MG63 (cell line): ENCODE measurements at regions not wholly inside any gene's neighbourhood (a gene's known extent, or its start where the extent isn't known, plus 50 kb on each side); places are given as distances from the start of the nearest gene placed in this dataset.
A peak's percentile ranks its signal among the peaks of the same experiment; 100 is the strongest.

ENCODE experiments used
- DNase-seq: peaks from one replicate; pipeline ENCODE4 v3.0.0-alpha.2; 2020
- H3K27me3 ChIP-seq: fragments of 250-450 bp; sonication (Bioruptor Pico); 2 replicates; pipeline ENCODE4 v1.5.1; 2020; ENCODE audit warnings: mild to moderate bottlenecking, moderate library complexity
- H3K36me3 ChIP-seq: fragments of 250-450 bp; sonication (Bioruptor Pico); 2 replicates; pipeline ENCODE4 v1.5.1; 2020; ENCODE audit warnings: mild to moderate bottlenecking, moderate library complexity
- H3K4me3 ChIP-seq: fragments of 250-450 bp; sonication (Bioruptor Pico); 2 replicates; pipeline ENCODE4 v1.5.1; 2020; ENCODE audit warnings: mild to moderate bottlenecking, moderate library complexity
- H3K9me3 ChIP-seq: fragments of 250-450 bp; sonication (Bioruptor Pico); 2 replicates; pipeline ENCODE4 v1.5.1; 2020; ENCODE audit warnings: mild to moderate bottlenecking, moderate library complexity

GRCh38 chrX:45381366-45381765 lies 180.7 kb upstream of the DIPK2B start:
- Histone ChIP-seq H3K27me3 (no peaks in the 10 kb centered on the region), H3K4me3 (no peak overlapping the region), H3K9me3 (no peaks in the 10 kb centered on the region; the same call in 1 of the 2 replicates), H3K36me3 (no peaks in the 10 kb centered on the region)
- DNase-seq: no peak

DNA sequence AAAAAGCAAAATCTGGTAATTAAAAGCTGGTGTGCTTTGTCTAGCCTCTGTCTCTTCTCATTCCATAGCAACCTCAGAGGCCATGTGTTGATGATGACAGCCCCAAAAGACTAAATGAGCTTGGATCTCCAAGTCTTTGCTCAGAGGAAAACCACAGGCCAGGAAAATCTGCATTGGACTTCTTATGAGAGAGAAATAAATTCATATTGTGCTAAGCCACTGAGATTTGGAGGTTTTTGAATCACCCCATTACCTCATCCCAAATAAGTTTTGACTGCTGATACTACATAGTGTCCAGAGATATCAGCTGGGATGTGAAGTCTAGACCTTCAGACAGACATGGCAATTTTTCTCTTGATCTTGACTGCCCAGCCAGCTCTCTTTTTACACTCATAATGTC lies 178.6 kb upstream of the DIPK2B start:
- DNase-seq: no peak
- Histone ChIP-seq H3K27me3 (no peaks in the 10 kb centered on the region), H3K4me3 (no peak overlapping the region), H3K36me3 (no peaks in the 10 kb centered on the region), H3K9me3 (peaks cover 2% of the 10 kb centered on the region; the same call in 1 of the 2 replicates)

GRCh38 chrX:45372151-45372550 lies 171.5 kb upstream of the DIPK2B start:
- Histone ChIP-seq H3K36me3 (no peaks in the 10 kb centered on the region), H3K27me3 (no peaks in the 10 kb centered on the region)
- no peak for DNase-seq

GRCh38 chrX:45368705-45369104 lies 168.0 kb upstream of the DIPK2B start:
- no peak for DNase-seq
- H3K9me3 ChIP-seq: peaks cover 2% of the 10 kb centered on the region
- H3K4me3 ChIP-seq: no peak overlapping the region
- H3K27me3 ChIP-seq: no peaks in the 10 kb centered on the region
- H3K36me3 ChIP-seq: no peaks in the 10 kb centered on the region

More at GRCh38 chrX:45372151-45372550, 171.5 kb upstream of the DIPK2B start:
- Histone ChIP-seq H3K4me3 (no peak overlapping the region), H3K9me3 (peaks cover 4% of the 10 kb centered on the region)

DNA sequence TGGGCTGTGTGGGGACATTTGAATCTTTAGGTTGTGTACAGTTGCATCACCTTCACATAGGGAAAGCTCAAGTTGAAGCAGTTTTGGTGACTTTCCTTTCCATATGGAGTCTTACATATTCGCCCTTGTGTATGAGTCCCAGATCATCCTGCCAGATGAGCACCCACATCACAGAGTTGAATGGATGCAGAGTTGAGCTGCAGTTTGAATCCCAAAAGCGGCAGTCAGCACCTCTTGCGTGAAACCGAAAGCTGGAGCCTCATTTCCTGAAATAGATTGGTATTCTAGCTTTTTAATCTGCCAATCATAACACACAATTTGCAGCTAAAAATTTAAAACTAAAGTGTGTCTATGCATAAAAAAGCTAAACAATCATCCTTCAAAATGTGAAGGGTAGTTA lies 162.9 kb upstream of the DIPK2B start:
- H3K27me3 ChIP-seq: no peaks in the 10 kb centered on the region
- H3K36me3 ChIP-seq: no peaks in the 10 kb centered on the region
- H3K4me3 ChIP-seq: no peak overlapping the region
- H3K9me3 ChIP-seq: peaks cover 2% of the 10 kb centered on the region
- no peak for DNase-seq

- Histone ChIP-seq H3K36me3 (peaks cover 7% of the 10 kb centered on the region; the same call in 1 of the 2 replicates), H3K4me3 (no peak overlapping the region), H3K9me3 (peaks cover 3% of the 10 kb centered on the region; the same call in 1 of the 2 replicates), H3K27me3 (no peaks in the 10 kb centered on the region)
- no peak for DNase-seq
Measured at GRCh38 chrX:45360571-45360970, 159.9 kb upstream of the DIPK2B start.

DNA sequence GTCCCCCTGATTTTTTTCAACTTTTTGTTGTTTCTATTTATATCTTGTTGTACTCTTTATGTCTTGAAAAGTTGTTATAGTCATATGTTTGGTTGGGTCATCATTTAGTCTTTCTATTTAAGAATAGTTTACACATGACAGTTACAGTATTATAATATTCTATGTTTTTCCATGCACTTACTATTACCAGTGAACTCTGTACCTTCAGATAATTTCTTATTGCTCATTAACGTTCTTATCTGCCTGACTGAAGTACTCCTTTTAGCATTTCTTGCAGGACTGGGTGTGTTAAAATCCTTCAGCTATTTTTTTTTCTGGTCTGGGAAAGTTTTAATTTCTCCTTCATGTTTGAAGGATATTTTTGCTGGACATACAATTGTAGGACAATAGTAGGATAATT lies 157.7 kb upstream of the DIPK2B start:
- Histone ChIP-seq H3K27me3 (no peaks in the 10 kb centered on the region), H3K9me3 (peaks cover 9% of the 10 kb centered on the region), H3K4me3 (no peak overlapping the region), H3K36me3 (peaks cover 7% of the 10 kb centered on the region; the same call in 1 of the 2 replicates)
- no peak for DNase-seq

DNA sequence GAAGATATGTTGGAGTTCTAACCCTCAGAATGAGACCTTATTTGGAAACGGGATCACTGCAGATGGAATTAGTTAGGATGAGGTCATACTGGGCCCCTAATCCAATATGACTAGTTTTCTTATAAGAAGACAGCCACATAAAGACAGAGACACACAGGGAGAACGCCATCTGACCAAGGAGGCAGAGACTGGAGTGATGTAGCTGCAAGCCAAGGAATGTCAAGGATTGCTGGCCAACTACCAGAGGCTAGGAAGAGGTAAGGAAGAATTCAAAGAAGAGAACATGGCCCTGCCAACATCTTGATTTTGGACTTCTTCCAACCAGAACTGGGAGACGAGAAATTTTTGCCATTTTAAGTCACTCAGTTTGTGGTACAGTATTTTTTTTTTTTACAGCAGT lies 152.8 kb upstream of the DIPK2B start:
- peak; percentile 64 for DNase-seq
- Histone ChIP-seq H3K27me3 (no peaks in the 10 kb centered on the region), H3K4me3 (no peak overlapping the region), H3K36me3 (peaks cover 7% of the 10 kb centered on the region; the same call in 1 of the 2 replicates), H3K9me3 (peaks cover 9% of the 10 kb centered on the region)

DNA sequence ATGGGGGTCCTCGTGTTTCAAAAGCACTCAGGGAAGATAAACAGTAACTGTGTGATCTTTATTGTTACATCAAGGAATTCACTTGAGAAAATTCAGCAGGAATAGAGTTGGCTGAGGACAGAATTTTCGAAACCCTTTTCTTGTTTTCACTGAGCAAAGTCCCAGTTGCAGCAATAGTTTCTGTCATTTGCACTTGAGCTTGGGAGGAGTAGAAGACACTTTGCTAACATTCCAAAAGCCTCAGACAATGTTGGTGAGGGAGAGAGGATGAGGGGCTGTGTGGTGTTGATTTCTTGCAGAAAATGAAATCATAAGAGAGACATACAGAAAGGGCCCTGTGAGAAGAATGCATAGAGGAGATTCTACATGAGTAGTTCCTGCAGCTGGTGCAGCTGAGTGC lies 151.9 kb upstream of the DIPK2B start:
- H3K36me3 ChIP-seq: peaks cover 7% of the 10 kb centered on the region; the same call in 1 of the 2 replicates
- no peaks in the 10 kb centered on the region for H3K27me3 ChIP-seq
- no peak for DNase-seq
- no peak overlapping the region for H3K4me3 ChIP-seq
- H3K9me3 ChIP-seq: peaks cover 7% of the 10 kb centered on the region

DNA sequence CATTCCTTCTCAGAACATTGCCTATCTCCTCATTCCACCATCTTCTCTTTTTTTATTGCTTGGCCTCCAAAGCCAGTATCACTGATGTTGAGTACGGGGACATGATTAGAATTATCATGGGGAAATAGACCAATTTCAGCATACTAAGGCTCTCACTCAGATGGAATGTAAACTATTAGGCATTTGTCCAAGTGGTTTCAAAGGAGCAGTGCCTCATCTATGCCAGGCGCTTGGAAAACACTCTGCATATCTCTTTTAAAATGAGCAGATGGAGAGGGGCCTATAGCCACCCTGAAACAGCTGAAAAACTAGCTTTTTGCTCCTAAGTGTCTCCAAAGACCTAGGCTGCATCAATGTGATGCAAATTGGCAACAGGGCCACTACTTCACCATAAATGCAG lies 150.8 kb upstream of the DIPK2B start:
- no peaks in the 10 kb centered on the region for H3K27me3 ChIP-seq
- peaks cover 2% of the 10 kb centered on the region; the same call in 1 of the 2 replicates for H3K36me3 ChIP-seq
- peaks cover 7% of the 10 kb centered on the region for H3K9me3 ChIP-seq
- peak; percentile 27 for DNase-seq
- no peak overlapping the region for H3K4me3 ChIP-seq

- no peak for DNase-seq
Measured at GRCh38 chrX:45348296-45348695, 147.6 kb upstream of the DIPK2B start.

DNA sequence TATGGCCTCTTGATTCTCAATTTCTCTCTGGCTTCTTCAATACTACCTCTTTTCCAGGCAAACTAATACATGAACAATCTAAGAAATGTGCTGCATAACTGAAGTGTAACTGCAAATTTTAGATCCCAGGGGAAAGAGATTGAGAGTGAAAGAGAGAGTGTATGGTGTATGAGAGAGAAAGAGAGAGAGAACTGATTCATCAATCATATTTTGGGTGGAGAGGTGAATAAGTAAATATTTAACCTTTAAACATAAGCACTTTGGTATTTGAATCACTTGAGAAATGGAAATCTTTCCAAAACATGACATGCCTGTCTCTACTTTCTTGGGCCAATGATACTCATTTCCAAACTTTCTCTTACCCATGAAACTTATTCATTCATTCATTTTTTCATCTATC lies 147.2 kb upstream of the DIPK2B start:
- no peaks in the 10 kb centered on the region for H3K27me3 ChIP-seq
- H3K9me3 ChIP-seq: no peaks in the 10 kb centered on the region; the same call in 1 of the 2 replicates
- DNase-seq: no peak
- H3K36me3 ChIP-seq: peaks cover 3% of the 10 kb centered on the region
- H3K4me3 ChIP-seq: no peak overlapping the region

More at GRCh38 chrX:45348296-45348695, 147.6 kb upstream of the DIPK2B start:
- H3K27me3 ChIP-seq: no peaks in the 10 kb centered on the region
- H3K36me3 ChIP-seq: peaks cover 3% of the 10 kb centered on the region; the same call in 1 of the 2 replicates
- no peak overlapping the region for H3K4me3 ChIP-seq
- H3K9me3 ChIP-seq: no peaks in the 10 kb centered on the region; the same call in 1 of the 2 replicates

- DNase-seq: peak; percentile 74
- H3K9me3 ChIP-seq: no peaks in the 10 kb centered on the region; the same call in none of the 2 replicates
- H3K4me3 ChIP-seq: no peak overlapping the region
- H3K36me3 ChIP-seq: peaks cover 3% of the 10 kb centered on the region; the same call in 1 of the 2 replicates
- H3K27me3 ChIP-seq: no peaks in the 10 kb centered on the region
Measured at GRCh38 chrX:45344594-45344993, 143.9 kb upstream of the DIPK2B start.

GRCh38 chrX:45329217-45329616 lies 128.5 kb upstream of the DIPK2B start:
- peaks cover 3% of the 10 kb centered on the region; the same call in 1 of the 2 replicates for H3K9me3 ChIP-seq
- no peaks in the 10 kb centered on the region for H3K27me3 ChIP-seq
- no peak for DNase-seq
- H3K36me3 ChIP-seq: no peaks in the 10 kb centered on the region
- H3K4me3 ChIP-seq: no peak overlapping the region

- H3K27me3 ChIP-seq: no peaks in the 10 kb centered on the region
- DNase-seq: no peak
- no peak overlapping the region for H3K4me3 ChIP-seq
- peaks cover 3% of the 10 kb centered on the region; the same call in 1 of the 2 replicates for H3K9me3 ChIP-seq
- H3K36me3 ChIP-seq: no peaks in the 10 kb centered on the region
Measured at GRCh38 chrX:45324941-45325340, 124.3 kb upstream of the DIPK2B start.

DNA sequence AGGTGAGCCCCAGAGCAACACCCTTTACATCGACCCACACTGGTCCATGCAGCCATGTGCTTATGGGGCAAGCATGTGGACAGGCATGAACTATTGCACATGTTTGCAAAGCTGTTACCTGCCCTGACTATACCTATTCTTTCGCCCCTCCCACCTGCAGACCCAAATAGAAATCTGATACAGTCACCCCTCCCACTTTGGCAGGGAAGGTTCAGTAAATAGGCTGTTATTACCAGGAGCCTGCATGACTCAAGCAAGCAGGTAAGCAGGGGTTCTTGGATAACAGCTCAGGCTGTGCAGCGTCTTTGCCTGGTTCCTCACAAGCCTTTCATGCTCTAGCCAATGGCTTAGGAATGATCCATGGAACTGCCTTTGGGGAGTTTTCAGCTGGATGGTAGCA lies 122.7 kb upstream of the DIPK2B start:
- H3K27me3 ChIP-seq: no peaks in the 10 kb centered on the region

GRCh38 chrX:45322820-45323219 lies 122.1 kb upstream of the DIPK2B start:
- DNase-seq: peak; percentile 15
- H3K27me3 ChIP-seq: no peaks in the 10 kb centered on the region
- H3K9me3 ChIP-seq: no peaks in the 10 kb centered on the region; the same call in 1 of the 2 replicates
- no peak overlapping the region for H3K4me3 ChIP-seq
- no peaks in the 10 kb centered on the region for H3K36me3 ChIP-seq

More for the DNA sequence above, 122.7 kb upstream of the DIPK2B start:
- Histone ChIP-seq H3K36me3 (no peaks in the 10 kb centered on the region), H3K4me3 (no peak overlapping the region), H3K9me3 (peaks cover under 1% of the 10 kb centered on the region; the same call in 1 of the 2 replicates)
- no peak for DNase-seq

DNA sequence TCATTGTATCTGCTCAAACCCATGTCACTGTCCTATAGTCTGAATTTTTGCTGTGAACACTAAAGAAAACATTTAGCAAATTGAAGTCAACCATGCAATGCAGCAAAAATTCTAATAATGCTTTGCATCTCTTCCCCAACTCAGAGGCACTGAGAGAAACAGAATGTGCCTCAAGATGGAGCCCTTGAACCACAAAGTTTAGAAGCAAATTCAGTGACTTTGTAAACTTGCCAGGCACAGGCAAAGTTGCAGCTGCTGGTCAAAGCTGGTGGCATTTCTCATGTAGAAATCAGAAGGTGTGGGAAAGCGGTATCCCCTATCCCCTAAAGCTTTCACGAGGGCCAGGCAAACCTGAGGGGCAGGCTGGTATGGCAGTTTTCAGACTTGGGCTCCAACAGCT lies 121.7 kb upstream of the DIPK2B start:
- peak; percentile 51 for DNase-seq
- Histone ChIP-seq H3K9me3 (no peaks in the 10 kb centered on the region; the same call in 1 of the 2 replicates), H3K36me3 (no peaks in the 10 kb centered on the region), H3K27me3 (no peaks in the 10 kb centered on the region), H3K4me3 (no peak overlapping the region)
